Transverse colon (tissue), 1 donor: ENCODE measurements at regions not wholly inside any gene's neighbourhood (a gene's known extent, or its start where the extent isn't known, plus 50 kb on each side); places are given as distances from the start of the nearest gene placed in this dataset.

Experiments
- EP300 ChIP-seq: sonication (generic); formaldehyde crosslinking; IDR thresholded peaks from one replicate; pipeline ENCODE4 v1.6.1; 2017; ENCODE audit warnings: antibody characterized with exemption, low read depth
- POLR2A ChIP-seq: fragments of 450-650 bp; IDR thresholded peaks from one replicate; pipeline ENCODE4 v1.6.1; 2016; ENCODE audit warnings: antibody characterized with exemption, mild to moderate bottlenecking, moderate library complexity

GRCh38 chr1:242712248-242712647 is 187.8 kb upstream of the PLD5 start:
- TF ChIP-seq EP300: no peak
- TF ChIP-seq POLR2A: no peak
